ENCODE measurements at regions not wholly inside any gene's neighbourhood (a gene's known extent, or its start where the extent isn't known, plus 50 kb on each side); places are given as distances from the start of the nearest gene placed in this dataset.

- Histone ChIP-seq H2AK5ac (ENCODE audit: low read length) (no peak overlapping the region), H3K9ac (ENCODE audit: low read length) (no peak overlapping the region), H3K9me3 (ENCODE audit: insufficient read depth, low read depth, low read length) (peaks cover 3% of the 10 kb centered on the region), H3K4me1 (ENCODE audit: control insufficient read depth in 1 of 2, insufficient read depth in 2 of 2, low read length in 2 of 2) (peaks cover 7 to 20% of the 10 kb centered on the region in 2 experiments), H3K23ac (ENCODE audit: low read length) (no peak overlapping the region), H2BK12ac (ENCODE audit: low read length) (no peak overlapping the region), H3K18ac (ENCODE audit: low read length) (no peak overlapping the region), H3K36me3 (ENCODE audit: control insufficient read depth in 1 of 2, insufficient read depth in 2 of 2, low read length in 2 of 2) (no peaks in the 10 kb centered on the region), H3K79me2 (ENCODE audit: control insufficient read depth, insufficient read depth, low read length, poor library complexity) (no peaks in the 10 kb centered on the region), H3K4me2 (ENCODE audit: low read length) (no peak overlapping the region), H2BK5ac (ENCODE audit: low read depth, low read length, poor library complexity) (no peak overlapping the region), H4K8ac (ENCODE audit: low read depth, low read length) (no peak overlapping the region), H3K27ac (ENCODE audit: low read depth, low read length) (no peak overlapping the region), H2BK120ac (ENCODE audit: insufficient read depth, low read length, poor library complexity) (no peak overlapping the region), H3K79me1 (ENCODE audit: low read length) (peaks cover 2% of the 10 kb centered on the region), H3K4ac (ENCODE audit: low read depth, low read length) (no peak overlapping the region), H2AFZ (ENCODE audit: insufficient read depth, low read length, poor library complexity) (no peak overlapping the region), H4K12ac (ENCODE audit: low read depth, low read length) (no peak overlapping the region), H3K14ac (ENCODE audit: low read length) (no peak overlapping the region), H3K4me3 (ENCODE audit: low read depth, low read length) (no peak overlapping the region), H4K91ac (ENCODE audit: low read depth, low read length) (no peak overlapping the region), H3K27me3 (ENCODE audit: insufficient read depth, low read length) (no peaks in the 10 kb centered on the region)
- WGBS (ENCODE audit: extremely low coverage, insufficient coverage, insufficient read length), result no CpG with 5 or more reads among the region's 7 CpGs
- peak; percentile 48 to 80 for DNase-seq
These were observed 213.9 kb upstream of the SSTR4 start for GRCh38 chr20:22821081-22821727.

- no CpG with 5 or more reads among the region's 4 CpGs for WGBS (ENCODE audit: extremely low coverage, insufficient coverage, insufficient read length)
- H3K27ac ChIP-seq (ENCODE audit: low read depth, low read length), result no peak overlapping the region
- no peak overlapping the region for H2BK12ac ChIP-seq (ENCODE audit: low read length)
- peaks cover 2% of the 10 kb centered on the region for H3K79me1 ChIP-seq (ENCODE audit: low read length)
- no peaks in the 10 kb centered on the region for H3K27me3 ChIP-seq (ENCODE audit: insufficient read depth, low read length)
- H3K79me2 ChIP-seq (ENCODE audit: control insufficient read depth, insufficient read depth, low read length, poor library complexity), result no peaks in the 10 kb centered on the region
- H2BK120ac ChIP-seq (ENCODE audit: insufficient read depth, low read length, poor library complexity), result no peak overlapping the region
- H3K14ac ChIP-seq (ENCODE audit: low read length), result no peak overlapping the region
- H3K18ac ChIP-seq (ENCODE audit: low read length), result no peak overlapping the region
- no peak overlapping the region for H4K91ac ChIP-seq (ENCODE audit: low read depth, low read length)
- no peak overlapping the region for H3K4ac ChIP-seq (ENCODE audit: low read depth, low read length)
- no peak overlapping the region for H3K4me3 ChIP-seq (ENCODE audit: low read depth, low read length)
- no peak overlapping the region for H3K4me2 ChIP-seq (ENCODE audit: low read length)
- H3K4me1 ChIP-seq (ENCODE audit: control insufficient read depth in 1 of 2, insufficient read depth in 2 of 2, low read length in 2 of 2), result peaks cover 7 to 20% of the 10 kb centered on the region in 2 experiments
- H3K9me3 ChIP-seq (ENCODE audit: insufficient read depth, low read depth, low read length), result peaks cover 3% of the 10 kb centered on the region
- peak; percentile 76 to 78 for DNase-seq
- no peak overlapping the region for H2AK5ac ChIP-seq (ENCODE audit: low read length)
- no peak overlapping the region for H4K8ac ChIP-seq (ENCODE audit: low read depth, low read length)
- no peaks in the 10 kb centered on the region for H3K36me3 ChIP-seq (ENCODE audit: control insufficient read depth in 1 of 2, insufficient read depth in 2 of 2, low read length in 2 of 2)
- H2BK5ac ChIP-seq (ENCODE audit: low read depth, low read length, poor library complexity), result no peak overlapping the region
- no peak overlapping the region for H2AFZ ChIP-seq (ENCODE audit: insufficient read depth, low read length, poor library complexity)
- no peak overlapping the region for H4K12ac ChIP-seq (ENCODE audit: low read depth, low read length)
- no peak overlapping the region for H3K23ac ChIP-seq (ENCODE audit: low read length)
- no peak overlapping the region for H3K9ac ChIP-seq (ENCODE audit: low read length)
These were observed 213.3 kb upstream of the SSTR4 start for GRCh38 chr20:22821796-22822195.

DNA sequence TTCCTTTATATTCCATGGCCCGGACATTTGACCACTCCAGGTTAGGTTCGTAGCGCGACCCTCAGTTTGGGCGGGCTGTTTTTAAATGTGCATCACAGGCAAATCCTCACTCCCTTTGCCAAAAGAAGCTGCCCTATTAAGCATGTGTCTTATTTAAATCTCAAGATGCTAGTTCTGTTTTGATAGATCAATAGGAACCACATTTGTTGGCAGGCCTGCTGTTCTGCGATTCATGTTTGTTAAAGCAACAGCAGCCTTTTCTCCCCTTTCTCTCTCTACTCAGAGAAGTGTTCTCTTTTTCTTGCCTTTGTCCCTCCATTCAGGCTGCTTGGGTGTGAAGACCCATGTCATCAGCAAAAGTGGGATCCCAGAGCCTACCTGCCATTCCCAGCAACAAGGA, 212.0 kb upstream of the SSTR4 start:
- Histone ChIP-seq H4K8ac (ENCODE audit: low read depth, low read length) (no peak overlapping the region), H3K9me3 (ENCODE audit: insufficient read depth, low read depth, low read length) (peaks cover 3% of the 10 kb centered on the region), H3K27ac (ENCODE audit: low read depth, low read length) (no peak overlapping the region), H3K79me1 (ENCODE audit: low read length) (peaks cover 2% of the 10 kb centered on the region), H3K18ac (ENCODE audit: low read length) (no peak overlapping the region), H3K14ac (ENCODE audit: low read length) (no peak overlapping the region), H2BK12ac (ENCODE audit: low read length) (no peak overlapping the region), H4K91ac (ENCODE audit: low read depth, low read length) (no peak overlapping the region), H2BK120ac (ENCODE audit: insufficient read depth, low read length, poor library complexity) (no peak overlapping the region), H2AK5ac (ENCODE audit: low read length) (no peak overlapping the region), H3K27me3 (ENCODE audit: insufficient read depth, low read length) (no peaks in the 10 kb centered on the region), H3K9ac (ENCODE audit: low read length) (no peak overlapping the region), H4K12ac (ENCODE audit: low read depth, low read length) (no peak overlapping the region), H3K4me3 (ENCODE audit: low read depth, low read length) (no peak overlapping the region), H3K79me2 (ENCODE audit: control insufficient read depth, insufficient read depth, low read length, poor library complexity) (no peaks in the 10 kb centered on the region), H3K4ac (ENCODE audit: low read depth, low read length) (no peak overlapping the region), H2AFZ (ENCODE audit: insufficient read depth, low read length, poor library complexity) (no peak overlapping the region), H3K4me1 (ENCODE audit: control insufficient read depth in 1 of 2, insufficient read depth in 2 of 2, low read length in 2 of 2) (peaks cover 7 to 20% of the 10 kb centered on the region in 2 experiments), H3K23ac (ENCODE audit: low read length) (no peak overlapping the region), H2BK5ac (ENCODE audit: low read depth, low read length, poor library complexity) (no peak overlapping the region), H3K36me3 (ENCODE audit: control insufficient read depth in 1 of 2, insufficient read depth in 2 of 2, low read length in 2 of 2) (no peaks in the 10 kb centered on the region), H3K4me2 (ENCODE audit: low read length) (no peak overlapping the region)
- no peak for DNase-seq
- no CpG with 5 or more reads among the region's 6 CpGs for WGBS (ENCODE audit: extremely low coverage, insufficient coverage, insufficient read length)

DNA sequence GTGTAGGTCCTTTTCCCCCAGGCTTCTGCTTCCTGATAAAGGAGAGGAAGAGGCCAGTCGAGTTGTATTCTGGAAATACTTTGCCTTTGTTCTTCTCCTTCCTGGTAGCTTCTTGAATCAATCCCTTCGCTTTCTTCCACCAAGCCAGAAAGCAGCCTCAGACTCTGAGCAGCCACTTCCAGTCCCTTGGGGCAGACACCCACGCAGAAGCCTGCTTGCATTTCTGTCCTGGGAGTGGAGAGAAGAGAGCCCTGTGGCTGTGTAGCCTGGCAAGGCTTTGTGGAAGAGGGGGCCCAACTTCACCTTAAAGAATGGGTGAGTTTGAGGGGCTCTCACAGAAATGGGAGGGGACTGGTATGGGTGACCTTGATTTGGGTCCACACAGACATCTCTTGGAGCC, 211.0 kb upstream of the SSTR4 start:
- H2AFZ ChIP-seq (ENCODE audit: insufficient read depth, low read length, poor library complexity), result no peak overlapping the region
- no peak overlapping the region for H4K12ac ChIP-seq (ENCODE audit: low read depth, low read length)
- peaks cover 7 to 20% of the 10 kb centered on the region in 2 experiments for H3K4me1 ChIP-seq (ENCODE audit: control insufficient read depth in 1 of 2, insufficient read depth in 2 of 2, low read length in 2 of 2)
- H3K4ac ChIP-seq (ENCODE audit: low read depth, low read length), result no peak overlapping the region
- no peak overlapping the region for H3K4me3 ChIP-seq (ENCODE audit: low read depth, low read length)
- H2BK12ac ChIP-seq (ENCODE audit: low read length), result no peak overlapping the region
- DNase-seq, result no peak
- no peak overlapping the region for H4K91ac ChIP-seq (ENCODE audit: low read depth, low read length)
- H4K8ac ChIP-seq (ENCODE audit: low read depth, low read length), result no peak overlapping the region
- no peak overlapping the region for H3K14ac ChIP-seq (ENCODE audit: low read length)
- no peak overlapping the region for H3K27ac ChIP-seq (ENCODE audit: low read depth, low read length)
- no peaks in the 10 kb centered on the region for H3K79me2 ChIP-seq (ENCODE audit: control insufficient read depth, insufficient read depth, low read length, poor library complexity)
- H3K27me3 ChIP-seq (ENCODE audit: insufficient read depth, low read length), result no peaks in the 10 kb centered on the region
- H3K4me2 ChIP-seq (ENCODE audit: low read length), result no peak overlapping the region
- no peak overlapping the region for H3K23ac ChIP-seq (ENCODE audit: low read length)
- peaks cover 2% of the 10 kb centered on the region for H3K79me1 ChIP-seq (ENCODE audit: low read length)
- H2AK5ac ChIP-seq (ENCODE audit: low read length), result no peak overlapping the region
- H2BK120ac ChIP-seq (ENCODE audit: insufficient read depth, low read length, poor library complexity), result no peak overlapping the region
- H3K9me3 ChIP-seq (ENCODE audit: insufficient read depth, low read depth, low read length), result peaks cover 3% of the 10 kb centered on the region
- no CpG with 5 or more reads among the region's 3 CpGs for WGBS (ENCODE audit: extremely low coverage, insufficient coverage, insufficient read length)
- no peak overlapping the region for H3K18ac ChIP-seq (ENCODE audit: low read length)
- no peak overlapping the region for H2BK5ac ChIP-seq (ENCODE audit: low read depth, low read length, poor library complexity)
- H3K36me3 ChIP-seq (ENCODE audit: control insufficient read depth in 1 of 2, insufficient read depth in 2 of 2, low read length in 2 of 2), result no peaks in the 10 kb centered on the region
- H3K9ac ChIP-seq (ENCODE audit: low read length), result no peak overlapping the region
